ENCODE measurements at regions not wholly inside any gene's neighbourhood (a gene's known extent, or its start where the extent isn't known, plus 50 kb on each side); places are given as distances from the start of the nearest gene placed in this dataset.
"Not testable (repeated sequence)": the region's sequence is repeated elsewhere in the genome, so short reads cannot be mapped to it uniquely, and the experiment has no call there.

DNA sequence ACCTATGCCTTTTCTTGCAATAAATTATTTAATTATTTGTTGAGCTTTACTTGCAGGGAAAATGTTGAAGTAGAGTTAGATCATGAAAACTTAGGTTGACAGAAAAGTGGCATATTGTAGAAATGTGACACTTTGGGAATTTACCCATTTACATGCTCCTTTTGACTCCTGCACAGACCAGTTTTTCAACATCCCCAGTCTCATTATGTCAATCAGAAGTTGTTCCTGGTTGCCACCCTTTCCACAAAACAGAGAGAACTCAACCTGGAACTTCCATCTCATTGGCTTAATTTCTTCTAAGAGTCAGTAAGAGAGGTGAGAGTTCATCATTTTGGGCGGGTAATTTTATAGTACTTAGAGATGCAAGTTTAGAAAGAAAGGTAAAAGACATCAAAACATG is 284.6 kb upstream of the ANKRD50 start:
- TF ChIP-seq, protein P1, sequence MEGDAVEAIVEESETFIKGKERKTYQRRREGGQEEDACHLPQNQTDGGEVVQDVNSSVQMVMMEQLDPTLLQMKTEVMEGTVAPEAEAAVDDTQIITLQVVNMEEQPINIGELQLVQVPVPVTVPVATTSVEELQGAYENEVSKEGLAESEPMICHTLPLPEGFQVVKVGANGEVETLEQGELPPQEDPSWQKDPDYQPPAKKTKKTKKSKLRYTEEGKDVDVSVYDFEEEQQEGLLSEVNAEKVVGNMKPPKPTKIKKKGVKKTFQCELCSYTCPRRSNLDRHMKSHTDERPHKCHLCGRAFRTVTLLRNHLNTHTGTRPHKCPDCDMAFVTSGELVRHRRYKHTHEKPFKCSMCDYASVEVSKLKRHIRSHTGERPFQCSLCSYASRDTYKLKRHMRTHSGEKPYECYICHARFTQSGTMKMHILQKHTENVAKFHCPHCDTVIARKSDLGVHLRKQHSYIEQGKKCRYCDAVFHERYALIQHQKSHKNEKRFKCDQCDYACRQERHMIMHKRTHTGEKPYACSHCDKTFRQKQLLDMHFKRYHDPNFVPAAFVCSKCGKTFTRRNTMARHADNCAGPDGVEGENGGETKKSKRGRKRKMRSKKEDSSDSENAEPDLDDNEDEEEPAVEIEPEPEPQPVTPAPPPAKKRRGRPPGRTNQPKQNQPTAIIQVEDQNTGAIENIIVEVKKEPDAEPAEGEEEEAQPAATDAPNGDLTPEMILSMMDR (conservative IDR thresholded peaks at IDR 0.05) = no peak
- H3K27ac Mint-ChIP-seq (ENCODE audit: unreplicated experiment) = no peak overlapping the region
- H3K9me3 Mint-ChIP-seq = no peaks in the 10 kb centered on the region

DNA sequence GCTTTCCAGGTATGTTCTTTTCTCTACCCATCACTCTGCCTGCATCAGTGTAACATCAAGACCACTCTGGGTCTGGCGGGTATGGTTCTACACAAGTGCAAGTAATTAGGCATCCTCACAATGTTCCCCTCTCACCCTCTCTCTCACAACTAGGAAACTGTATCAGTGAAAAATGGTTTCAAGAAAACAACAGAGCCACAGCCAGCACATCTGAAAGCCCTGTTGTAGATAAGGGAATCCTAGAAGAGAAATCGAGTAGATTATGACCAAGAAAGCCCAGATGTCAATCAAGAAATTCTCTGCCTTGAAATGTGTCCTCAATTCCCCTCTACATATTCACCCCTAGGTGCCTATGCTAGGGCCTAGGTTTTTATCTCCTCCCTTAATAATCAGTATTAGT is 281.3 kb upstream of the ANKRD50 start:
- TF ChIP-seq, protein P1 (conservative IDR thresholded peaks at IDR 0.05) = no peak
- Mint-ChIP-seq H3K9me3 (no peaks in the 10 kb centered on the region), H3K27ac (ENCODE audit: unreplicated experiment) (no peak overlapping the region), H3K36me3 (ENCODE audit: low read depth) (no peaks in the 10 kb centered on the region), H3K4me1 (peaks cover 7% of the 10 kb centered on the region), H3K27me3 (ENCODE audit: low read depth) (no peaks in the 10 kb centered on the region), H3K4me3 (no peak overlapping the region)
- DNase-seq (ENCODE audit: low read depth, low spot score) = no peak

More for the DNA sequence above, 284.6 kb upstream of the ANKRD50 start:
- Mint-ChIP-seq H3K36me3 (ENCODE audit: low read depth) (no peaks in the 10 kb centered on the region), H3K27me3 (ENCODE audit: low read depth) (no peaks in the 10 kb centered on the region), H3K4me3 (no peak overlapping the region), H3K4me1 (peaks cover 7% of the 10 kb centered on the region)
- DNase-seq (ENCODE audit: low read depth, low spot score) = no peak

DNA sequence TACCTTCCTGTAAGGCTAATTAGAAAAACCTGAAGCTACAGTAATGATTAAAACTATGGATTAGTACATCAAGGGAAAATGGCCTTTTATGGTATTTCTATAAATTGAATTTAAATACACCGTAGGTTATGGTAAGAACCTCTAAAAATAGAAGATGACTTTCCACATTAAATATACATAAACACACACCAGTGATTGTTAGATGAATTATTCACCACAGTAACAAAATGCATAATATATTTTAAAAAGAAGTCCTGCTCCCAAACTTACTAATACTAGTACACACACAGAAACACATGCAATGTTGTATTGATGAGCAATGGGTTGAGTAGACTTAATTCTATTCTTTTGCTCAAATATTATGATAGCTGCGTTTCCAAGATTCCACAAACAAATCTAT is 277.9 kb upstream of the ANKRD50 start:
- H3K27me3 Mint-ChIP-seq (ENCODE audit: low read depth) = no peaks in the 10 kb centered on the region

DNA sequence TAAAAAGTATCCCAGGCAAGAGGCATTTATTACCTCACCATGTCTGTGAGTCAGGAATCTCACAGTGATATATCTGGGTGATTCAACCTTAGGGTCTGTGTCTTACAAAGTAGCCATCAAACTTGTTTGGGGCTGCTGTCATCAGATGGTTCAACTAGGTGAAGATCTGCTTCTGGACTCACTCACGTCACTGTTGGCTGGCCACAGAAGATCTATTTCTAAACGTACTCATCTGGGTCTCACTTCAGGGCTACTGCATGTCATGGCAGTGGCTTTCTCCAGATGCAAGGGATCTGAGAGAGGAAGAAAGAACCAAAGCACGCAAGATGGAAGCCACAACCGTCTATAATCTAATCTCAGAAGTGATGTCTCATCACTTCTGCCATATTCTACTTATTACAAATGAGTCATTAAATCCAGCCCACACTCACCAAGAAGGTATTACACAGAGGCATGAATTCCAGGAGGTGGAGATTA is 267.8 kb upstream of the ANKRD50 start:
- TF ChIP-seq, protein P1 (conservative IDR thresholded peaks at IDR 0.05) = no peak
- Mint-ChIP-seq H3K9me3 (no peaks in the 10 kb centered on the region), H3K27me3 (ENCODE audit: low read depth) (no peaks in the 10 kb centered on the region), H3K4me3 (no peak overlapping the region), H3K4me1 (peaks cover 6% of the 10 kb centered on the region), H3K36me3 (ENCODE audit: low read depth) (no peaks in the 10 kb centered on the region), H3K27ac (ENCODE audit: unreplicated experiment) (no peak overlapping the region)
- DNase-seq (ENCODE audit: low read depth, low spot score) = no peak

More for the DNA sequence above, 277.9 kb upstream of the ANKRD50 start:
- no peak overlapping the region for H3K4me3 Mint-ChIP-seq
- peaks cover 4% of the 10 kb centered on the region for H3K4me1 Mint-ChIP-seq
- no peak for DNase-seq (ENCODE audit: low read depth, low spot score)
- H3K36me3 Mint-ChIP-seq (ENCODE audit: low read depth) = no peaks in the 10 kb centered on the region
- TF ChIP-seq, protein P1 (conservative IDR thresholded peaks at IDR 0.05) = no peak
- peaks cover 2% of the 10 kb centered on the region for H3K9me3 Mint-ChIP-seq
- no peak overlapping the region for H3K27ac Mint-ChIP-seq (ENCODE audit: unreplicated experiment)

DNA sequence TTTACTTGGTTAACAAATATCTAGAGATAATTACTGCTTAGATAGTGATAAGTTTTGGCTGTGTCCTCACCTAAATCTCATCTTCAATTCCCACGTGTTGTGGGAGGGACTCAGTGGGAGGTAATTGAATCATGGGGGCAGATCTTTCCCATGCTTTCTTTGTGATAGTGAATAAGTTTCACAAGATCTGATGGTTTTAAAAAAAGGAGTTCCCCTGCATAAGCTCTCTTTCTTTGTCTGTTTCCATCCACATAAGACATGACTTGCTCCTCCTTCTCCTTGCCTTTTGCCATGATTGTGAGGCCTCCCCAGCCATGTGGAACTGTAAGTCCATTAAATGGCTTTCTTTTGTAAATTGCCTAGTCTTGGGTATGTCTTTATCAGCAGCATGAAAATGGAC is 266.0 kb upstream of the ANKRD50 start:
- not testable (repeated sequence) for H3K9me3 Mint-ChIP-seq; DNase-seq (ENCODE audit: low read depth, low spot score); H3K4me1 Mint-ChIP-seq; H3K27ac Mint-ChIP-seq (ENCODE audit: unreplicated experiment); H3K27me3 Mint-ChIP-seq (ENCODE audit: low read depth); H3K4me3 Mint-ChIP-seq; H3K36me3 Mint-ChIP-seq (ENCODE audit: low read depth)

DNA sequence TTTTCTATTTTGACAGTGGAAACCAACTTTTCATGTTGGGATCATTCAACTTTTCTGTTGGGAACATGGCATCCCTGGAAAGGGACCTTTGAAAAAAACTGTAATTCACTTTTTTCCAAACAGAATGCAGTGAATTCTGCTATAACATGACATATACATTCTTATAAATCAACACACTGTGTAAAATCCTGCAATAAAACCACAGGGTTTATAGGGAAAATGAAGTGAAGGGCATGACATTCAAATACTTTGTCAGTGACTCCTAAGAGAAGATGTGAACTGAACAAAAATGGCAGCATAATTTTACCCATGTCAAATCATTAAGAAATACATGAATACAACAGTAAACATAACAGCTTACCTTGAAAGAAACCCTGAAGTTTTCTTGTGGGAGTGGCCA is 264.5 kb upstream of the ANKRD50 start:
- no peak for DNase-seq (ENCODE audit: low read depth, low spot score)
- no peaks in the 10 kb centered on the region for H3K27me3 Mint-ChIP-seq (ENCODE audit: low read depth)
- H3K27ac Mint-ChIP-seq (ENCODE audit: unreplicated experiment) = no peak overlapping the region
- peaks cover 4% of the 10 kb centered on the region for H3K4me1 Mint-ChIP-seq
- H3K9me3 Mint-ChIP-seq = no peaks in the 10 kb centered on the region
- TF ChIP-seq, protein P1 (conservative IDR thresholded peaks at IDR 0.05) = no peak
- H3K4me3 Mint-ChIP-seq = no peak overlapping the region
- no peaks in the 10 kb centered on the region for H3K36me3 Mint-ChIP-seq (ENCODE audit: low read depth)

Measured in neural crest cell (in vitro differentiated cells).